DMS153 treated with DMSO at 0.1 percent for 48 hours (cell line): ENCODE measurements at regions not wholly inside any gene's neighbourhood (a gene's known extent, or its start where the extent isn't known, plus 50 kb on each side); places are given as distances from the start of the nearest gene placed in this dataset.

ENCODE experiments used
- DNase-seq: peaks from one replicate; lab custom pipeline; 2025; ENCODE audit not compliant: unreplicated experiment; lab: John Stamatoyannopoulos, UW

DNA sequence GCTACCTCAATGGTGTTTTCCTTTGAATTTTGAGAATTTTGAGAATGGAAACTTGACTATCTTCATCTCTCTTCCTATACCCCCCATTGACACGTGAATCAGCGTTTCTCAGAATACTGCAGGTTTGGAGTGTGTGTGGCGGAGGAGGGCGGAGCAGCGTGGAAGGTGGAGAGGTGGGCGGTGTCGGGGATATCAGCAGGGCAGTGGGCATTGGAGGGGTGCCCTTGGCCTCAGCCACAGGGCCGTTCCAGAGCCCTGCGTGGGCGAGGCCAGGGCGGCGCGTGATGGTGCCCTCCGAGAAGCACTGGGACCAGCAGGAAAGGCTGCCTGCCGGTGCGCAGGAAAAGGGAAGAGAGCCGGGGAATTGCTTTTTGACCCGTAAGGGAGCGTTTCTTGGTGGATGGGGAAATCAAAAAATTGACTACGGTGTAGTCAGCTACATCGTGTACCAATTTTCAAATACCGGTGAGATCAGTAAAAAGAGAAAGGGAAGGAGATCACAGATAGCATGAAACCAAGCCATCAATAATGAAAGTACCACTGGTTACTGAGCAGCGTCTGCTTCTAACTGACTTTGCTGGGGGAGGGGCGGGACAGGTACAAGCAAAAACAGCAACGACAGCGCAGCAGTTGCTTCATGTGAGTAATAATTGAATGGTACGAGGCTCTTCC is 82.7 kb upstream of the DUSP22 start:
- DNase-seq, result no peak

DNA sequence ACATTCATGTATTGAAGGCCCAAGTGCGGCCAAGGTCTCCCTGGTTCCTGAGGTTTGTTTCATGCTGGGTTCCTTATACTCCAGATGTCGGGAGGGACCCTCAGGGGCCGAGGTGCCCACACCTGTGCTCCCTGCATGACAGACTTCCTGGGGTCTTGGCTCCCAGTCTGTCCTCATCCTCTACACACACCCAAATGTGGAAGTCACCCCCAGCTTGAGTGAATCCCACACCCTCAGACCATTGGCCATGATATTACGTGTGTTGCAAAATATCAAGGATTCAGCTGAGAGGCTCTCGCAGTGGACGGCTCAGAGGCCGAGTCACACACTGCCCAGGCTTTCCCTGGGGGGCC is 82.2 kb upstream of the DUSP22 start:
- DNase-seq, result no peak

DNA sequence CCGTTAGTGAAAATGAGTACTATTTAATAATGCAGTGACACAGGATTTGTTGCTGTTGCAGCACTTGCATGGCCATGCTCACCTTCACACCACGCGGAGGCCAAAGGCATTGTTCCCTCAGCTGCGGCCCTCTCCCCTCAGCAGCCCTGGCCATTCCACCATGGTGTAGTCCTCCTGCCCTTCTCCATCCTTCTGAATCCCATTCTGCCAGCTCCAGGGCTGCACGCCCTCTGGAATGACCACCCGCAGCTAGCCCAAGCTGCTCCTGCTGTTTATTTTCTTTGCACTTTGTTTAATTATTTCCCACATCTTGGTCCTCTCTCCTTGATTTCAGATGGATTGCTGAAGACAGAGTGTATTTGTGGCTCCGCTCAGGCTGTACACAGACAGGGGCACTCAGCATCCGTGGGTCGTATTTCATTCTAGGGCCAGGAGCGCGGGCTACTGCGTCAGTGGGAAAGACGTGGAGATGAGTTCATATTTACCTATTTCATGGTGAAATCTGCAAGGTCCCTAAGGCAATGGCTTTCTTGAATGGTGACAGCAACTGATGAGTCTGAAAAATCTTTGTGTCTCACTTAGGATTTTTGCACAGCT is 81.4 kb upstream of the DUSP22 start:
- no peak for DNase-seq

DNA sequence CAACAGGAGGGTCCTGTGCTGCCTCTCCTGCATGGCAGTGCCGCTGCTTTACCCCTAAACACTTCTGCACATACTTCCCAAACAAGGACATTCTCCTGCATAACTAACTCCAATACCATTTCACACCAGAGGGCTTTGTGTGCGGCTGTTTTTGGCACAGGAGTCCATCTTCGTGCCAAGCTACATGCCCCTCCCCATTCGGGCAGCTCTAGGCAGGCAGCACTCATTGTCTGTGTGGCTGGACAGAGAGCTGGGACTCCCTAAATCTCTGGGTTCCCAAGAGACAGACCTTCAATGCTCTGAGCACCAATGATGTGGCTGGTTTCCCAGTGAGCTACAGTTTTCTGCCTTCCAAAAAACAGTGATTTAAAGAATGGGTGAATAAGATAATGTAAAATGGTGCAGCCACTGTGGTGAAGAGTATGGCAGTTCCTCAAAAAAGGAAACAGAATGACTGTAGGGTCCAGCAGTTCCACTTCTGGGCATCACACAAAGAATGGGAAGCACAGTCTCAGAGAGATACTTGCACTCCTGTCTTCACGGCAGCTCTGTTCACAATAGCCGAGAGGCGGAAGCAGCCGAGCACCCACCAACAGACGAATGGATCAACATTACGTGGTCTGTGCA is 80.3 kb upstream of the DUSP22 start:
- no peak for DNase-seq

DNA sequence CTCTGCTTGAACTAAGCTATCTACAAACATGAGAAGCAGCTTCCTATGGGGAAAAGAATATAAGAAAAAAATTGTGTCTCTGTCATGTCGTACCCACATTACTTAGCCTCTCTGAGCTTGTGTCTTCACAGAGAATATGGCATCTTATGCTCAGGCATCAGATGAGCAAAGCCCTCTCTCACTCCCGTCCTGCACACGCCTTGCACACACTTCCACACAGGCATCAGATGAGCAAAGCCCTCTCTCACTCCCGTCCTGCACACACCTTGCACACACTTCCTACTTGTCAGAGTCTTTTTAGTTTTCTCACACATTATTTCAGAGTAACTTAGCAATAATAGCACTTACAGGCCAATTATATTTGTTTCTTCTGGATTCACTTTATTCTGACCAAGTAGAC is 79.0 kb upstream of the DUSP22 start:
- DNase-seq, result no peak

DNA sequence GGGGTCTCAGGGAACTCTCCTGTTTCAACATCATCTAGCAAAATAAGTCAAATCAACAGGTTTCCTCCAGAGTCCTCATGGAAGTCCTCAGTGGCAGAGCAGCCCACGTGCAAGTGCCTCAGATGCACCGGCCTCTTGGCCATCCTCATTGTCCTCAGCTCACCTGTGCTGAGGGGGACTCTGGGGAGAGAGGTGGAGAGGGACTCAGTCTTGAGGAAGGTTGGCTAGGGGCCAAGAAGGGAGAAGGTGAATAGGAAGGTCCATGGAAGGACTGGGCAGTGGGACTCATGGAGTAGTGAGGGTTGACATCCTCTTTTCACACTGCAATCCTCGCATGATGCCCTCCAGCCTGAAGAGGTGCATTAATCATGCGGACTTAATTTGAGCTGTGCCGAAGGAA is 77.9 kb upstream of the DUSP22 start:
- DNase-seq, result no peak

DNA sequence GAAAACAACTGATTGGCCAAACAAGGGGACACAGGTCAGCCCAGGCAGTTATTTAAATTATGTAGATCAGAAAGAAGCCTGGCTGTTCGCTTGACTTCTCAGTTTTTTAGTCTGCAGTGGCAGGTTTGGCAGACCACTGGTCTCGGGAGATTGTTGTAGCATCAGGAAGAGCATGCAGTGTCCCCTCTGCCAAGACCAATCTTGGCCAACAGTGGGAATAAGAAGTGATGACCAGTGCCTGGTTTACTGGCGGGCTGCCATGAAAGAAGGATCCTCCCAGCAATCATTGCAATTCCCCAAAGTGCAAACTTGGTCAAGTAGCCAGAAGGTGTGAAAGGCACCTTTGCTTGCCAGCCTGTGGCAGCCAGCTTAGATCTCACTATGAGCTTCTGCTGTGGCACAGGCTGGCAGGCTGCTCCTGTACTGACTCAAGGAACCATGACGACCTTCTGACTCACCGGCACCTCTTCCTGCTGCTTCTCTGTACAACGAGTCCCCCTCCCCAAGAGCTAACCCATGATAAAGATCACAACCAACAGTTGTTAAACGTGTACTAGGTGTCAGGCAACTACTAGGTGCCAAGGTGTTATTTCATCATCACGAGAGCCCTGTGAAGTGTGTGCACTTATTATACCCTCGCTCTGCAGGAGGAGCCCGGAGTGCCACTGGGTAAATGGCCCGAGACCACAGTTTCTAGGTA is 76.8 kb upstream of the DUSP22 start:
- DNase-seq, result no peak

DNA sequence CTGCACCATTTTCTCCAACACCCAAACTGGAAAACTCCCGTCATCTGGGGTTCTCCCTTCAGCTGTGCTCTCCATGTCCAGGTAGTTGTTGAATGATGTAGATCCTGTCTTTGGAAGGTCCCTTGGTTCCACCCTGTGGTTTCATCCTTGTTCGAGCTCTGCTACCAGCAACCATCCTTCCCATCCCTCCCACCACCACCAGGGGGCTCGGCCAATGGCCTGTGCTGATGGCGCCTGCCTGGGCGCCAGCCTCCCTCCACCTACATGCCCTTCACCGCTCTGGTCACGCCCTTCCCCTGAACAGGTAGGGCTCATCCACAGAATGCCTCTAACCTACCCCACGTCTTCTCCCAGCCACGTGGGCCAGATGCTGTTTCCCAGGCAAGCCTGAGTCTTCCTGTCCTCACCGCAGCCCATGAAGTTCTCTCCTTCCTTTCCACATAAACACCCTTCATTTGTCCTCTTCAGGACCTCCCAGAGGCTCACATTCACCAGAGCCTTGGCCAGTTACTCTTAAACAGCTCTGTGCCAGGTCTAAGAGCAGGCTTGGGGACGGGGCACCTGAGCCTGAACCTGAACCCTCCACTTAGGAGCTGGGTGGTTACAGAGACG is 75.1 kb upstream of the DUSP22 start:
- DNase-seq, result no peak

DNA sequence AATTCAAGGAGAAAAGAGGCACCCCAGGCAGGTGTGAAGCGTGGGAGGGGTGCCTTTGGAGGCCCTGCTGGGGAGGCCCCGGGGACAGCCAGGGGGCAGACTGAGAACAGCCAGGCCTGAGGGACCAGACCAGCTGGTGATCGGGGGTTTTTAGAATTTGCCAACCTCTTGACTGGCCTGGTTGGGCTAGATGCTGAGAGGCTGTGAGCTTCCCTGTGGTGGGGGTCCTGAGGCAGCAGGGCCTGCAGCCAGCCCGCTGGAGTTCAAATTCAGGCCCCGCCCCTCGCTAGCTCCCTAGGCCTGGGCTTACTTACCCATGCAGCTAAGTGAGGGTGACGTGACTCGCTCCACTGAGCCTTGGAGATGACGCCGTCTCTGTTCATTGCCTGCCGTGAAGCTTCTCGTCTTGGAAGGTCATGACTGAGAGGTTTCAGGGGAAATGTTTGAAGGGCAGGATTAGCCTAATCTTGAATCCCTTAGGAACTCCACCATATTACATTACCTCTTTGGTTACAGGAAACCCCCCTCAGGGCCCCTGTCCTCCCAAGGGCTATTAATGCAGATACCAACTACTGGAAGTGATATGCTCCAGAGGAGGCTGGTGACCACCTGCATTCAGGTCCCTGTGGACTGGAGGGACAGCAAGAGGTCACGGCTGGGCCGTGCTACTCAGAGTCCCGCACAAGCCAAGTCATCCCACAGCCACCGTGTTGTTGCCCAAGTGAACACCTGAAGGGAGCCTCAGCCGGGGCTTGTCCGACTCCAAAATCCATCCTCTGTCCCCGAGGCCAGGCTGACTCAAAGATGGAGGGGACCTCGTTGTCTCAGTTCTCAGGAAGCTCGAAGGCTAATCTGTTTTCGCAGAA is 73.9 kb upstream of the DUSP22 start:
- no peak for DNase-seq

DNA sequence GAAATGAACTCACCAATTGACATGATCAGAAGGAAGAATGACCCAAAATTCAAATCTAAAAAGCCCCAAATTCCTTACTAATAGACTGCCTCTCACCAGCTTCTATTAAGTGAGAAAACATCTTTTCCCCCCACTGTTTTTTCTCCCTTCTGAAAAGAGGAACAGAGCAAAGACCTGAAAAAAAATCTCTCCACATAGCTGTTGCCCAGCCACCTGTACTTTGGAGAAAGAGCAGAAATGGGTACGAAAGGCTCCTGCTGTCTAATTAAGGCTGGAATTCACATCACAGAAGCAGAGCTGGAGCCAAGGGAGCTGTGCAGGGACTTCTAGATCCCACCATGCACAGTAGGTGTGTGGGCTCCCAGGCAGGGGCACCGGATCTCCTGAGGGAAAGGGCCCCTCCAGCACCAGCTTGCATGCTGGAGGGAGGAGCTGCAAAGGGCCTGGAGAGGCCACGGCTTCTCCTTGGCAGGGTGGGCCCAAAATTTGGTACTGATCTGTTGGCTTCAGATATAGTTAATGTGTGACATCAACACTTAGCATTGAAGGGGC is 73.2 kb upstream of the DUSP22 start:
- DNase-seq, result no peak

DNA sequence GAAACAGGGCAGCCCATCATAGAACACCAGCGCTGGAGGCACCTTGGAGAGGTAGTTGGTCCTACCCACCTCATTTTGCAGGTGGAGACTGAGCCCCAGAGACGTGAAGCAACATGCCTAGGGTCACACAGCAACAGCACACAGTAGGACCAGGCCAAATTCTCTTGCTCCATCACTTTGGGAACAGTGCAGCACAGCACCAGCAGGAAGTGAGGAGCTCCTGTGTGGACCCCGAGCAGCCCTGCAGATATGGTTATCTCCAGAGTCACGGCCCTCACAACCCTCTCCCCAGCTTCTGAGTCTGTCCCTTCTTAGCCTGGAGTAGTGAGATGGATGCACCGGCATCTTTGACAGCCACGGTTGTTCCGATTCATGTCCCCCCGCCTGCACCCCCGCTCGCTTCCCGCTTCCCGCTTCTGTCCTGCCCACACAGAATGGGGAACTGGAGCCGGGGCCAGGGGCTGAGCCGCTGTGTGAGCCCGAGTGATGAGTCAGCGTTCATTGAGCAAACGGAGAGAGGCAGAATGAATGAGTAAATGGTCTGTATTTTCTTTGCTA is 72.6 kb upstream of the DUSP22 start:
- DNase-seq, result no peak

DNA sequence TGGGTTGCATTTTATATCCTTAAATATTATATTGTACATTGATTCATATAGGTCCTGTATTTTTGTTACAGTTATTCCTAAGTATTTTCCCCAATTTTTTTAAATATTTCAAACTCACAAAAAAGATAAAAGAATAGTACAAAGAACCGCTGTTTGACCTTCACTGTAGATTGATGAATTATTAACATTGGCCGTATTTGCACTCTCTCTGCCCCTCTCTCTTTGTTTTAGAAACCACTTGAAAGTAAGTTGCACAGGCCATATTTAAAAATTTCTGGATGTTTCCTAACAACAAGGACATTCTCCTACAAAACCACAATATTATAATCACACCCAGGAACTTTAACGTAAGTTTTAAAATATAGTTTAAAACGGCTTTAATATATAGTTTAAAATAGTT is 72.0 kb upstream of the DUSP22 start:
- DNase-seq, result no peak

DNA sequence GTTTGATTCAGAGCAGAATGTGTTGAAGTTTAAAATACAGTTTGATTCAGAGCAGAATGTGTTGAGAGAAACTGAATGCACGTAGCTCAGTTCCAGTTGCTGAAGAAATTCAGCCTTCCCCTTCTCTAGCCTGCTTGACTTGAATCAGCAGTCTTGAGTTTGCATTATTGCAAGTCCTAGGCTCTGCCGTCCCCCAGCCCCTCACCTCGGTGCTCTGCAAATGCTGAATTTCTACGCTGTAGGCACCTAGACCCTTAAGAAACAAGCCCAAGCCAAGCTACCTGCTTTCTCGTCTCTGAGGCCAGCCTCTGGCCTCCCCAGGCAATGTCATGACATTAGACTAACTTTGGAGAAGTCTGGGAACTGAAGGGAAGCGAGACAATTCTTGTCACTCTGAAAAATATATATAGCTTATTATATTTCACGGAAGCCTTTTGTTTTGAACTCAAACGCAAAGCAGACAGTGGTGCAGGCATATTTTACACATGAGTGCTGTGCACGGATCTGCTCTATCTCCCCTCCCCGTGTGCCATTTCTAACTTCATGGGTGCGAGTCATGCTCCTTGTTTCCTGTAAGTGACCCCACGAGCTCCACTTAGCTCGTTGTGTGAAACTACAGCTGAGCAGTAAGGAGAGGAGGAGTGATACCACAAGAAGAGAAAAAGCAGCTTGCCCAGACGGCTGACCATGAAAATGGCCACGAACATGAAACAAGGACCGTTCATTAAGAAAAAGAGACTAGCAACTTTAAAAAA is 71.4 kb upstream of the DUSP22 start:
- DNase-seq, result no peak

DNA sequence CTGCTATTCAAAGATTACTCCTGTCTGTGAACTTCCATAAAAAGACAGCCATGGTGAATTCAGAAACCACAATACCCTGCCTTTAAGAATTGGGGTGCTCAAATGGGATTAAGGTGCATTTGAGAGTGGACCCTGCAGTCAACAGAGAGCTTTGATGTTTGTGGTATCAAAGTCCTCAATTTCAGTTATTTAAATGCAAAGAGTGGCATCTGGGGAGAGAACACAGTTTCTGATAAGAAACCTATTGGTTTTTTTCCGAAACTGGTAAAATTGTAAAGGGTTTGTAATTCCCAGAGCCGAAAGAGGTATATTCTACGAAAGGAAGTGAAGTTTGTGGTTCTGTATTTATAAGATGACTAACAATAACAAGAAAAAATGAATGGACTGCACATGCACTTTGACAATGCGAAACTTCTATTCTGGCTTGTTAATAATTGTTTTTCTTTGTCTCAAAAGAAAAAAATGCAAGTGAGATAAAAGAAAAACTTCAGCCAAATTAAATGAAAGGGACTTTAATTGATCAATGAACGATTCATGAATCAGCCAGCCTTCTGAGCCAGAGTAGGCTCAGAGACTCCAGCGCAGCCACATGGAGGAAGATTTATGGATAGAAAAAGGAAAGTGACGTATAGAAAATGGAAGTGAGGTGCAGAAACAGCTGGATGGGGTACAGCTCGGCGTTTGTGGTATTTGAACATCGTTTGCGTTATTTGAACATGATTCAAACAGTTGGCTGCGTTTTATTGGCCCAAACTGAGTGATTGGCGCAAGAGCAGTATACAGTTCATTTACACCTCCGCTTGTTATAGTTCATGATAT is 70.5 kb upstream of the DUSP22 start:
- no peak for DNase-seq

DNA sequence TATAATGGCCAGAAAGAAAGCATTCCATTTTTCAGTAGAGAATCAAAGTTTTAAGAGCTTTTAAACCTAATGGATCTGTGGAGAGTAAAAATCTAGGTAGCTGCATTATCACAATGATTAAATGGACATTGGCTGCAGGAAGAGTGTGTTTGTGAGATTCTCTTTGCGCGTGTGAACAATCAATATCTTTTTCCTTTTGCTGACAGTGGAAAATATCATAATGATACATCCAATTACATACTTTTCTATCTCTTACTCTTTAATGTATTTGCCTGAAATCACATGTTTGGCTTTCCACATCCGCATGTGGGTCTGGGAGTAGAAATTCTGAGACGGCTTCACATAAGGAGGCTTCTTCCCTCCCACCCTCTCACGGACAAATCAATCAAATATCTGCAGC is 69.8 kb upstream of the DUSP22 start:
- no peak for DNase-seq

DNA sequence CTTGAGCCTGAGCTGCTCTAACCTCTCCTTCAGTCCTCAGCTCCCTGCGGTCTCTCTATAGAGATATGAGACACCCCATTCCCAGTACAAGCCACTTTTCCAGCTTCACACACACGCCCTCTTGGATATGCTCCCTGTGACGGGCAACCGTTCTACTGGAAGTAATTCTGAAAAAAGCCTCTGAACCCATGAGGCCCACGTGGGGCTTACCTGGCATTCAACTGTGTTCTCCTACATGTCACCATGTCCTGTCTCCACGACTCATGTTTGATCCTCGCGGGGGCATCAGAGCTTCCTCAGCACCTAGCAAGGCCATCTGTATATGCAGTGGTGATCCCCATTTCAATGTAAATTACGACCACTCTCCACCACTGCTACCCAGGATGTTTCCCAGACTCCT is 69.2 kb upstream of the DUSP22 start:
- DNase-seq, result no peak

DNA sequence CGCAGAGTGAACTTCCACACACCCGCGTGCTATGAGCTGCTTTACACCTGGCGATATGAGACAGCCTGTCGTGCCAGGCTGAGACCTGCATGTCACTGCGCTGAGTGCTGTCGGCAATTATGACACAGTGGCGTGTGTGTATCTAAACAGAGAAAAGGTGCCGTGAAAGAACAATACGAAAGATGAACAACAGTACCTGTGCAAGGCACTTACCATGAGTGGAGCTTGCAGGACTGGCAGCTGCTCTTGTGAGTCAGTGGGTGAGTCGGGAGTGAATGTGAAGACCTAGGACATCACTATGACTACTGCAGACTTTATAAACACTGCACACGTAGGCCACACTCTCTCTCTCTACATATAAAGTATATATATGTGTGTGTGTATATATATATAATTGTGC is 68.5 kb upstream of the DUSP22 start:
- DNase-seq, result no peak

DNA sequence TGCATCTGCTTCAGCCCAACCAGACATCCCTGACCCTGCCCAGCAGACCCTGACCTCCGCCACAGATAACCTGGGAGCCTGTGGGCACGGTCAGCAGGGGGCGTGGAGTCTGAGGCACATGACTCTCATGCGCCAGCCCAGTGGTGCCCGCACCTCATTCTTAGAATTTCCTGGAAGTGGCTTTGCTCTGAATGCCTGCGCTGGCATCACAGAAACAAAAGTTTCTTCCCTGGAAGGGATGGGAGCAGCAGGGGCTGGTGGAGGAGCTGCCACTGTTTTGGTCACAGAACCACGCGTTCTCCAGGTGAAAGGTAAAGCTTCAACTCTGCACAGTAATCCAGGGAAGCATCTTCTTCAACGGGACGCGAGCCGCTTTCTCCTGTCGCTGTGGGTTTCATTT is 67.9 kb upstream of the DUSP22 start:
- DNase-seq, result no peak
